ENCODE measurements at regions not wholly inside any gene's neighbourhood (a gene's known extent, or its start where the extent isn't known, plus 50 kb on each side); places are given as distances from the start of the nearest gene placed in this dataset.

GRCh38 chr5:28380167-28380566 lies 1341.8 kb upstream of the CDH9 start:
- no peak overlapping the region for H3K9ac ChIP-seq (replicated peaks; ENCODE audit: extremely low read depth, insufficient read depth, low read length)
- no peaks in the 10 kb centered on the region for H3K27me3 ChIP-seq (ENCODE audit: control insufficient read depth in 2 of 2, insufficient read depth in 2 of 2, low read length in 2 of 2)
- DNase-seq (ENCODE audit: low read depth, low spot score) = no peak
- no peaks in the 10 kb centered on the region for H3K9me1 ChIP-seq (replicated peaks; ENCODE audit: control insufficient read depth, extremely low read depth, insufficient read depth, low read length)
- no peaks in the 10 kb centered on the region for H3K36me3 ChIP-seq (ENCODE audit: control insufficient read depth in 2 of 2, extremely low read depth in 1 of 2, insufficient read depth in 2 of 2, low read length in 2 of 2)
- H3K27ac ChIP-seq (ENCODE audit: insufficient read depth, low read depth, low read length) = no peak overlapping the region
- no peaks in the 10 kb centered on the region for H3K4me1 ChIP-seq (ENCODE audit: control insufficient read depth, extremely low read depth, insufficient read depth, low read length)
- H3K4me2 ChIP-seq (ENCODE audit: insufficient read depth, low read length) = no peak overlapping the region
- intact Hi-C loops (cut with micrococcal nuclease) = no loop called here
- no peaks in the 10 kb centered on the region for H3K9me3 ChIP-seq (replicated peaks; ENCODE audit: control insufficient read depth, insufficient read depth, low read length)
- dilution Hi-C loops (cut with MboI; ENCODE audit: extremely low pct_ligation_motif_present, low sequenced_read_pairs) = no loop called here
- POLR2A ChIA-PET = no interaction called here
- no peak overlapping the region for H2AFZ ChIP-seq (ENCODE audit: low read depth, low read length)
- no peaks in the 10 kb centered on the region for H4K20me1 ChIP-seq (replicated peaks; ENCODE audit: control insufficient read depth, extremely low read depth, insufficient read depth, low read length)
- H3K4me3 ChIP-seq (replicated peaks in 1 of 3; ENCODE audit: insufficient read depth in 1 of 3, low read depth in 1 of 3, low read length in 3 of 3) = no peak overlapping the region
- H3K79me2 ChIP-seq (ENCODE audit: control insufficient read depth, insufficient read depth, low read length) = no peaks in the 10 kb centered on the region
- TF ChIP-seq POLR2AphosphoS5 (IDR thresholded peaks at IDR 0.05; ENCODE audit: insufficient read depth, low read depth, low read length) (no peak), CTCF (IDR thresholded peaks at IDR 0.05; ENCODE audit: extremely low read depth in 1 of 2, insufficient read depth in 1 of 2, low read depth in 1 of 2, low read length in 2 of 2) (no peak), MYC (IDR thresholded peaks at IDR 0.05; ENCODE audit: low read depth, low read length) (no peak), MAX (IDR thresholded peaks at IDR 0.05; ENCODE audit: insufficient read depth, insufficient read length) (no peak)
- FAIRE-seq = no peak
- CTCF ChIA-PET = no interaction called here
- no TSS peak for BruUV-seq (replicated peaks)

- FAIRE-seq (no peak), DNase-seq (ENCODE audit: low read depth, low spot score) (no peak)
- dilution Hi-C loops (cut with MboI; ENCODE audit: extremely low pct_ligation_motif_present, low sequenced_read_pairs) = no loop called here
- Histone ChIP-seq H3K79me2 (ENCODE audit: control insufficient read depth, insufficient read depth, low read length) (no peaks in the 10 kb centered on the region), H3K27me3 (ENCODE audit: control insufficient read depth in 2 of 2, insufficient read depth in 2 of 2, low read length in 2 of 2) (no peaks in the 10 kb centered on the region), H3K27ac (ENCODE audit: insufficient read depth, low read depth, low read length) (no peak overlapping the region), H3K4me1 (ENCODE audit: control insufficient read depth, extremely low read depth, insufficient read depth, low read length) (no peaks in the 10 kb centered on the region), H3K9me3 (replicated peaks; ENCODE audit: control insufficient read depth, insufficient read depth, low read length) (no peaks in the 10 kb centered on the region), H4K20me1 (replicated peaks; ENCODE audit: control insufficient read depth, extremely low read depth, insufficient read depth, low read length) (no peaks in the 10 kb centered on the region), H3K4me2 (ENCODE audit: insufficient read depth, low read length) (no peak overlapping the region), H3K9ac (replicated peaks; ENCODE audit: extremely low read depth, insufficient read depth, low read length) (no peak overlapping the region), H2AFZ (ENCODE audit: low read depth, low read length) (no peak overlapping the region), H3K9me1 (replicated peaks; ENCODE audit: control insufficient read depth, extremely low read depth, insufficient read depth, low read length) (no peaks in the 10 kb centered on the region), H3K4me3 (replicated peaks in 1 of 3; ENCODE audit: insufficient read depth in 1 of 3, low read depth in 1 of 3, low read length in 3 of 3) (no peak overlapping the region), H3K36me3 (ENCODE audit: control insufficient read depth in 2 of 2, extremely low read depth in 1 of 2, insufficient read depth in 2 of 2, low read length in 2 of 2) (no peaks in the 10 kb centered on the region)
- intact Hi-C loops (cut with micrococcal nuclease) = no loop called here
- CTCF ChIA-PET = no interaction called here
- TF ChIP-seq POLR2AphosphoS5 (IDR thresholded peaks at IDR 0.05; ENCODE audit: insufficient read depth, low read depth, low read length) (no peak), MYC (IDR thresholded peaks at IDR 0.05; ENCODE audit: low read depth, low read length) (no peak), POLR2A (IDR thresholded peaks at IDR 0.05; ENCODE audit: low read depth, low read length) (no peak), CTCF (IDR thresholded peaks at IDR 0.05; ENCODE audit: extremely low read depth in 1 of 2, insufficient read depth in 1 of 2, low read depth in 1 of 2, low read length in 2 of 2) (no peak), EZH2 (IDR thresholded peaks at IDR 0.05; ENCODE audit: borderline replicate concordance, low read depth, low read length, severe bottlenecking) (no peak), FOS (IDR thresholded peaks at IDR 0.05; ENCODE audit: borderline replicate concordance, insufficient read depth, low read length) (no peak)
- POLR2A ChIA-PET = no interaction called here
- no TSS peak for BruUV-seq (replicated peaks)
Observed at GRCh38 chr5:28374492-28374967, 1336.1 kb upstream of the CDH9 start.

Measured in endothelial cell of umbilical vein (primary cell).